Transverse colon (tissue), 4 donors: ENCODE measurements at regions not wholly inside any gene's neighbourhood (a gene's known extent, or its start where the extent isn't known, plus 50 kb on each side); places are given as distances from the start of the nearest gene placed in this dataset.

Source experiments
- DNase-seq: peaks from one replicate; pipeline ENCODE4 v3.0.0-alpha.2; 2019
- H3K27ac ChIP-seq, 4 donors: fragments of 200-600 bp; sonication (generic); 2 replicates each; pipeline ENCODE4 v1.5.1; 2016 to 2018; ENCODE audit warnings: inconsistent platforms in 4 of 4
- H3K27me3 ChIP-seq: fragments of 200-600 bp; sonication (generic); 2 replicates; pipeline ENCODE4 v1.5.1; 2017; ENCODE audit warnings: inconsistent platforms
- H3K36me3 ChIP-seq, 4 donors: fragments of 200-600 bp; sonication (generic); 2 replicates each; pipeline ENCODE4 v1.5.1; 2017 to 2019; ENCODE audit warnings: inconsistent platforms in 4 of 4
- H3K4me1 ChIP-seq, 4 donors: fragments of 200-600 bp; sonication (generic); 2 replicates each; pipeline ENCODE4 v1.5.1; 2017 to 2020; ENCODE audit warnings: inconsistent platforms in 4 of 4
- H3K4me3 ChIP-seq, 4 donors: fragments of 200-600 bp; sonication (generic); 1 replicate in 1 of 4; 2 replicates in 3 of 4; pipeline versions ENCODE4 v1.5.1 to v1.6.1; 2017 to 2019; ENCODE audit warnings: inconsistent platforms in 4 of 4
- H3K9me3 ChIP-seq, 2 donors: fragments of 200-600 bp; sonication (generic); 2 replicates each; pipeline ENCODE4 v1.5.1; 2017 to 2019; ENCODE audit warnings: inconsistent platforms in 2 of 2
- CTCF ChIP-seq, 5 experiments: fragments of 200-600 bp in 3 of 5; fragments of 450-650 bp in 2 of 5; sonication (generic) in 3 of 5; IDR thresholded peaks; 1 replicate in 2 of 5; 2 replicates in 3 of 5; pipeline ENCODE4 v1.5.1; 2016 to 2017; ENCODE audit warnings: antibody characterized with exemption in 5 of 5, inconsistent platforms in 3 of 5, mild to moderate bottlenecking in 2 of 5, moderate library complexity in 1 of 5
- EP300 ChIP-seq: sonication (generic); formaldehyde crosslinking; IDR thresholded peaks from one replicate; pipeline ENCODE4 v1.6.1; 2017; ENCODE audit warnings: antibody characterized with exemption, low read depth
- POLR2A ChIP-seq: fragments of 450-650 bp; IDR thresholded peaks from one replicate; pipeline ENCODE4 v1.6.1; 2016; ENCODE audit warnings: antibody characterized with exemption, mild to moderate bottlenecking, moderate library complexity
- POLR2AphosphoS5 ChIP-seq, 3 donors: sonication (generic); formaldehyde crosslinking; IDR thresholded peaks; one replicate each; pipeline ENCODE4 v1.6.1; 2016; ENCODE audit warnings: antibody characterized with exemption in 3 of 3
- WGBS, 2 donors: methylation state at CpG; one replicate each; pipeline ENCODE4 v1.1.5; 2018; ENCODE audit warnings: low coverage in 1 of 2; 5-methylcytosine and 5-hydroxymethylcytosine counted together
- in situ Hi-C, 4 donors: fragments of 200-750 bp; cut with MboI; loops; one replicate each; pipeline versions ENCODE4 v1.15.0 to v1.15.1; 2017; ENCODE audit warnings: low sequenced_read_pairs in 3 of 4, low pct_ligation_motif_present in 1 of 4, low pct_unique_long_range_greater_than_20kb in 1 of 4
- intact Hi-C: fragments of 100-400 bp; cut with DNase I; formaldehyde crosslinking; loops from one replicate; pipeline ENCODE4 v1.15.1; 2023; ENCODE audit warnings: low total_unique reads

GRCh38 chr5:2165203-2165602 is 282.5 kb upstream of the IRX4 start:
- TF ChIP-seq POLR2A (no peak), POLR2AphosphoS5 (IDR thresholded peaks at IDR 0.05) (no peak), CTCF (IDR thresholded peaks at IDR 0.05) (no peak)
- WGBS, 2 donors: 69 to 76% methylated on average over 4 to 15 of the region's 15 CpGs
- Histone ChIP-seq H3K36me3 (no peaks in the 10 kb centered on the region), H3K9me3 (no peaks in the 10 kb centered on the region), H3K4me3 (no peak overlapping the region), H3K27me3 (no peaks in the 10 kb centered on the region), H3K27ac (no peak overlapping the region), H3K4me1 (no peaks in the 10 kb centered on the region)
- intact Hi-C loops: no loop called here
- in situ Hi-C loops: no loop called here
- no peak for DNase-seq

GRCh38 chr5:2164586-2164985 is 281.9 kb upstream of the IRX4 start:
- no peak for DNase-seq
- intact Hi-C loops (no loop called here), in situ Hi-C loops (no loop called here)
- WGBS, 2 donors: 39 to 53% methylated on average over 3 to 13 of the region's 13 CpGs
- no peaks in the 10 kb centered on the region for H3K36me3 ChIP-seq
- no peaks in the 10 kb centered on the region for H3K4me1 ChIP-seq
- H3K27ac ChIP-seq: no peak overlapping the region
- H3K4me3 ChIP-seq: no peak overlapping the region
- no peaks in the 10 kb centered on the region for H3K27me3 ChIP-seq
- H3K9me3 ChIP-seq: no peaks in the 10 kb centered on the region
- TF ChIP-seq CTCF (IDR thresholded peaks at IDR 0.05) (no peak), POLR2AphosphoS5 (IDR thresholded peaks at IDR 0.05) (no peak), EP300 (no peak), POLR2A (no peak)

GRCh38 chr5:2163940-2164490 is 281.3 kb upstream of the IRX4 start:
- WGBS, 2 donors: 50 to 65% methylated on average over 4 to 16 of the region's 16 CpGs
- H3K27ac ChIP-seq: no peak overlapping the region
- no peaks in the 10 kb centered on the region for H3K36me3 ChIP-seq
- no peaks in the 10 kb centered on the region for H3K4me1 ChIP-seq
- intact Hi-C loops (no loop called here), in situ Hi-C loops (no loop called here)
- no peak for TF ChIP-seq CTCF (IDR thresholded peaks at IDR 0.05)
- no peak for TF ChIP-seq POLR2A
- TF ChIP-seq EP300: no peak
- no peak for TF ChIP-seq POLR2AphosphoS5 (IDR thresholded peaks at IDR 0.05)
- H3K27me3 ChIP-seq: no peaks in the 10 kb centered on the region
- H3K4me3 ChIP-seq: no peak overlapping the region
- no peaks in the 10 kb centered on the region for H3K9me3 ChIP-seq
- DNase-seq: no peak

GRCh38 chr5:2163060-2163856 is 280.5 kb upstream of the IRX4 start:
- no peaks in the 10 kb centered on the region for H3K27me3 ChIP-seq
- H3K9me3 ChIP-seq: no peaks in the 10 kb centered on the region
- intact Hi-C loops (no loop called here), in situ Hi-C loops (no loop called here)
- DNase-seq: no peak
- no peaks in the 10 kb centered on the region for H3K36me3 ChIP-seq
- TF ChIP-seq POLR2A (no peak), CTCF (IDR thresholded peaks at IDR 0.05) (no peak), EP300 (no peak), POLR2AphosphoS5 (IDR thresholded peaks at IDR 0.05) (no peak)
- no peak overlapping the region for H3K4me3 ChIP-seq
- WGBS, 2 donors: 75 to 83% methylated on average over 4 to 20 of the region's 20 CpGs
- H3K27ac ChIP-seq: no peak overlapping the region
- no peaks in the 10 kb centered on the region for H3K4me1 ChIP-seq
